B cell (primary cell): ENCODE measurements at regions not wholly inside any gene's neighbourhood (a gene's known extent, or its start where the extent isn't known, plus 50 kb on each side); places are given as distances from the start of the nearest gene placed in this dataset.

Source experiments
- ATAC-seq: fragments of 200-7000 bp; cut with Tn5 transposase; one replicate; pipeline ENCODE4 v1.10.0; 2021; ENCODE audit warnings: low read depth, mild to moderate bottlenecking, moderate number of reproducible peaks, moderate library complexity
- CTCF ChIA-PET: fragments of 350-600 bp; sonication (Branson Sonifier 250); formaldehyde crosslinking; loops from one replicate; lab custom pipeline; 2021; ENCODE audit warnings: antibody characterized with exemption, inconsistent platforms; lab: Charles Lee
- POLR2A ChIA-PET: fragments of 350-600 bp; sonication (Branson Sonifier 250); formaldehyde crosslinking; loops from one replicate; lab custom pipeline; 2021; ENCODE audit warnings: antibody characterized with exemption; lab: Charles Lee
- DNase-seq: peaks from one replicate; pipeline ENCODE4 v3.0.0; 2013
- H2AFZ ChIP-seq: 2 replicates; pipeline ENCODE4 v1.6.1; 2012; ENCODE audit warnings: mild to moderate bottlenecking, low read depth, low read length; ENCODE audit not compliant: insufficient read depth, poor library complexity, severe bottlenecking
- H3K27ac ChIP-seq, 2 donors: 1 replicate in 1 of 2; 2 replicates in 1 of 2; pipeline ENCODE4 v1.5.1; 2012 to 2013; ENCODE audit warnings: low read length in 2 of 2, mild to moderate bottlenecking in 2 of 2, moderate library complexity in 1 of 2
- H3K27me3 ChIP-seq, 4 experiments: fragments of 200-600 bp in 1 of 4; sonication (generic) in 1 of 4; replicated peaks in 1 of 4; 1 replicate in 2 of 4; 2 replicates in 2 of 4; pipeline versions ENCODE4 v1.6.1 to v1.7.0; 2013 to 2016; ENCODE audit warnings: low read length in 3 of 4, mild to moderate bottlenecking in 2 of 4, mixed read lengths in 1 of 4, moderate library complexity in 1 of 4; ENCODE audit not compliant: insufficient read depth in 4 of 4, control insufficient read depth in 3 of 4; ENCODE audit errors: control extremely low read depth in 1 of 4
- H3K36me3 ChIP-seq, 2 experiments: replicated peaks in 1 of 2; 1 replicate in 1 of 2; 2 replicates in 1 of 2; pipeline versions ENCODE4 v1.6.1 to v1.7.1; 2013; ENCODE audit warnings: low read length in 1 of 2; ENCODE audit not compliant: insufficient read depth in 2 of 2, control insufficient read depth in 1 of 2; ENCODE audit errors: control extremely low read depth in 1 of 2, extremely low read depth in 1 of 2
- H3K4me1 ChIP-seq, 2 donors: fragments of 200-600 bp in 1 of 2; sonication (generic) in 1 of 2; 1 replicate in 1 of 2; 2 replicates in 1 of 2; pipeline versions ENCODE4 v1.5.1 to v1.6.1; 2013 to 2017; ENCODE audit warnings: low read length in 2 of 2; ENCODE audit not compliant: control insufficient read depth in 2 of 2, insufficient read depth in 2 of 2
- H3K4me2 ChIP-seq: replicated peaks from 2 replicates; pipeline ENCODE3; 2012; ENCODE audit warnings: mild to moderate bottlenecking, low read depth, low read length; ENCODE audit not compliant: poor library complexity, severe bottlenecking
- H3K4me3 ChIP-seq, 5 experiments: fragments of 200-600 bp in 1 of 5; sonication (generic) in 1 of 5; 1 replicate in 3 of 5; 2 replicates in 2 of 5; pipeline versions ENCODE4 v1.5.1 to v1.7.0; 2011 to 2016; ENCODE audit warnings: low read length in 4 of 5, mild to moderate bottlenecking in 4 of 5, low read depth in 2 of 5, control low read depth in 1 of 5, moderate library complexity in 1 of 5; ENCODE audit not compliant: insufficient read depth in 1 of 5; ENCODE audit errors: control extremely low read depth in 1 of 5, extremely low read depth in 1 of 5
- H3K79me2 ChIP-seq: fragments of 200-600 bp; sonication (generic); one replicate; pipeline ENCODE4 v1.6.0; 2016; ENCODE audit warnings: low read length; ENCODE audit not compliant: control insufficient read depth, insufficient read depth
- H3K9ac ChIP-seq: fragments of 200-600 bp; sonication (generic); 2 replicates; pipeline ENCODE4 v1.6.1; 2017; ENCODE audit warnings: mild to moderate bottlenecking, low read length, moderate library complexity
- H3K9me3 ChIP-seq, 3 donors: one replicate each; pipeline versions ENCODE4 v1.6.1 to v1.7.1; 2013; ENCODE audit warnings: low read length in 2 of 3; ENCODE audit not compliant: control insufficient read depth in 2 of 3, insufficient read depth in 1 of 3; ENCODE audit errors: control extremely low read depth in 1 of 3
- H4K20me1 ChIP-seq: 2 replicates; pipeline ENCODE4 v1.6.0; 2012; ENCODE audit warnings: mild to moderate bottlenecking, low read length; ENCODE audit not compliant: insufficient read depth, control insufficient read depth, poor library complexity, severe bottlenecking
- H3K27ac Mint-ChIP-seq: one replicate; pipeline ENCODE4 v1.8.0; 2021; ENCODE audit warnings: mixed read lengths
- H3K27me3 Mint-ChIP-seq: one replicate; pipeline ENCODE4 v1.8.0; 2021; ENCODE audit warnings: mixed read lengths
- H3K4me1 Mint-ChIP-seq: one replicate; pipeline ENCODE4 v1.8.0; 2021; ENCODE audit warnings: mixed read lengths
- H3K4me3 Mint-ChIP-seq: one replicate; pipeline ENCODE4 v1.8.0; 2021; ENCODE audit warnings: mixed read lengths
- H3K9me3 Mint-ChIP-seq: one replicate; pipeline ENCODE4 v1.8.0; 2022; ENCODE audit warnings: mixed read lengths; ENCODE audit not compliant: insufficient read depth
- EZH2 ChIP-seq: IDR thresholded peaks from 2 replicates; pipeline ENCODE4 v1.6.1; 2012; ENCODE audit warnings: borderline replicate concordance, low read depth, mild to moderate bottlenecking, moderate library complexity, low read length; ENCODE audit not compliant: insufficient read depth, poor library complexity, severe bottlenecking
- WGBS: methylation state at CpG from one replicate; pipeline ENCODE4 v1.1.5; 2013; ENCODE audit warnings: missing lambda C conversion rate; ENCODE audit not compliant: insufficient coverage; 5-methylcytosine and 5-hydroxymethylcytosine counted together
- intact Hi-C: fragments of 100-400 bp; cut with micrococcal nuclease; formaldehyde crosslinking; loops from one replicate; pipeline ENCODE4 v1.10.0; 2022
- TF ChIP-seq, protein P1 (sequence below): fragments of 200-600 bp; IDR thresholded peaks from one replicate; pipeline ENCODE4 v1.8.0; 2022; ENCODE audit warnings: antibody characterized with exemption, mild to moderate bottlenecking

GRCh38 chr9:38278457-38278856 lies 114.0 kb upstream of the ALDH1B1 start:
- DNase-seq = no peak
- H3K4me3 Mint-ChIP-seq = no peak overlapping the region
- peaks cover 0 to 7% (median 0%) of the 10 kb centered on the region in 4 experiments for H3K27me3 ChIP-seq
- no peak for TF ChIP-seq EZH2
- TF ChIP-seq, protein P1, sequence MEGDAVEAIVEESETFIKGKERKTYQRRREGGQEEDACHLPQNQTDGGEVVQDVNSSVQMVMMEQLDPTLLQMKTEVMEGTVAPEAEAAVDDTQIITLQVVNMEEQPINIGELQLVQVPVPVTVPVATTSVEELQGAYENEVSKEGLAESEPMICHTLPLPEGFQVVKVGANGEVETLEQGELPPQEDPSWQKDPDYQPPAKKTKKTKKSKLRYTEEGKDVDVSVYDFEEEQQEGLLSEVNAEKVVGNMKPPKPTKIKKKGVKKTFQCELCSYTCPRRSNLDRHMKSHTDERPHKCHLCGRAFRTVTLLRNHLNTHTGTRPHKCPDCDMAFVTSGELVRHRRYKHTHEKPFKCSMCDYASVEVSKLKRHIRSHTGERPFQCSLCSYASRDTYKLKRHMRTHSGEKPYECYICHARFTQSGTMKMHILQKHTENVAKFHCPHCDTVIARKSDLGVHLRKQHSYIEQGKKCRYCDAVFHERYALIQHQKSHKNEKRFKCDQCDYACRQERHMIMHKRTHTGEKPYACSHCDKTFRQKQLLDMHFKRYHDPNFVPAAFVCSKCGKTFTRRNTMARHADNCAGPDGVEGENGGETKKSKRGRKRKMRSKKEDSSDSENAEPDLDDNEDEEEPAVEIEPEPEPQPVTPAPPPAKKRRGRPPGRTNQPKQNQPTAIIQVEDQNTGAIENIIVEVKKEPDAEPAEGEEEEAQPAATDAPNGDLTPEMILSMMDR = no peak
- no peak overlapping the region for H3K9ac ChIP-seq
- H3K27ac ChIP-seq = no peak overlapping the region
- H3K27me3 Mint-ChIP-seq = peaks cover 12% of the 10 kb centered on the region
- no peaks in the 10 kb centered on the region for H3K4me1 ChIP-seq
- no peaks in the 10 kb centered on the region for H3K79me2 ChIP-seq
- no peaks in the 10 kb centered on the region for H3K36me3 ChIP-seq
- 100% methylated on average over 1 of the region's 4 CpGs for WGBS
- intact Hi-C loops = no loop called here
- no peak overlapping the region for H3K27ac Mint-ChIP-seq
- no peak overlapping the region for H2AFZ ChIP-seq
- no peak for ATAC-seq
- H3K9me3 ChIP-seq = no peaks in the 10 kb centered on the region
- no peak overlapping the region for H3K4me2 ChIP-seq
- ChIA-PET POLR2A (no interaction called here), CTCF (no interaction called here)
- H3K9me3 Mint-ChIP-seq = no peaks in the 10 kb centered on the region
- no peaks in the 10 kb centered on the region for H4K20me1 ChIP-seq
- no peak overlapping the region for H3K4me3 ChIP-seq
- H3K4me1 Mint-ChIP-seq = peaks cover 1% of the 10 kb centered on the region

- intact Hi-C loops = no loop called here
- Mint-ChIP-seq H3K9me3 (no peaks in the 10 kb centered on the region), H3K27ac (no peak overlapping the region), H3K4me1 (peaks cover 1% of the 10 kb centered on the region), H3K27me3 (peaks cover 12% of the 10 kb centered on the region), H3K4me3 (no peak overlapping the region)
- Histone ChIP-seq H2AFZ (no peak overlapping the region), H3K4me3 (no peak overlapping the region), H3K79me2 (no peaks in the 10 kb centered on the region), H3K9me3 (no peaks in the 10 kb centered on the region), H3K27me3 (peaks cover 0 to 7% (median 0%) of the 10 kb centered on the region in 4 experiments), H3K4me1 (no peaks in the 10 kb centered on the region), H4K20me1 (no peaks in the 10 kb centered on the region), H3K4me2 (no peak overlapping the region), H3K27ac (no peak overlapping the region), H3K9ac (no peak overlapping the region), H3K36me3 (no peaks in the 10 kb centered on the region)
- ChIA-PET CTCF (no interaction called here), POLR2A (no interaction called here)
- WGBS = 96% methylated on average over 5 of the region's 8 CpGs
- ATAC-seq (no peak), DNase-seq (no peak)
- TF ChIP-seq EZH2 = no peak
- TF ChIP-seq, protein P1 = no peak
Measured at GRCh38 chr9:38277601-38278200, 114.8 kb upstream of the ALDH1B1 start.
